ENCODE measurements at regions not wholly inside any gene's neighbourhood (a gene's known extent, or its start where the extent isn't known, plus 50 kb on each side); places are given as distances from the start of the nearest gene placed in this dataset.
A peak's percentile ranks its signal among the peaks of the same experiment; 100 is the strongest.

DNA sequence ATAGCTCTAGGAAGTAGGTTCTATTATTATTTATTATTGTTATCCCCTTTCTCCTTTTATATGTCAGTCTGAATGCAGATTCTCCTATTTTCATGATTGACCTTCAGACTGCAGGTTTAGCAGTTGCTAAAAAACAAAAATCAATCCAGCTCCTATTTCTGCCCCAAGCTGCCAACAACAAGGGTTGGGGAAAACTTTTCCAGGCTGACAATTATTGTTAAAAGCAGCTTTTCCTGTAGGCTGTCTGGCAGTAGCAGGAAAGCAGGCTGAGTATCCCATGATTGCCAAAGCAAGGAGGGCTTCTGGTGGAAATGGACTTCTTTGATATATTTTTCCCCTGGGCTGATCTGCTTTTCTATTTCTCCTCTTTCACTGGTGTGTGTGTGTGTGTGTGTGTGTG is 78.0 kb upstream of the CTLA4 start:
- H3K27ac ChIP-seq (ENCODE audit: insufficient read depth, low read length, poor library complexity, severe bottlenecking): no peak overlapping the region
- no peaks in the 10 kb centered on the region for H3K36me3 ChIP-seq (ENCODE audit: control insufficient read depth, insufficient read depth, low read length)
- no peaks in the 10 kb centered on the region for H3K27me3 Mint-ChIP-seq
- ATAC-seq (ENCODE audit: low read depth in 2 of 2) (no peak), DNase-seq (no peak)
- H3K4me3 Mint-ChIP-seq: no peak overlapping the region
- H3K27me3 ChIP-seq (ENCODE audit: control insufficient read depth, insufficient read depth, low read length): no peaks in the 10 kb centered on the region
- H3K9me3 Mint-ChIP-seq: no peaks in the 10 kb centered on the region
- H3K4me1 Mint-ChIP-seq: peaks cover 0 to 6% (median 3%) of the 10 kb centered on the region in 4 donors
- H3K27ac Mint-ChIP-seq: no peak overlapping the region
- H3K4me1 ChIP-seq (ENCODE audit: control insufficient read depth, insufficient read depth, low read length, poor library complexity, severe bottlenecking): no peaks in the 10 kb centered on the region
- H3K4me3 ChIP-seq (ENCODE audit: low read depth, low read length): no peak overlapping the region
- H3K9me3 ChIP-seq (ENCODE audit: control insufficient read depth in 2 of 2, low read length in 2 of 2): no peaks in the 10 kb centered on the region
- H3K36me3 Mint-ChIP-seq: no peaks in the 10 kb centered on the region

DNA sequence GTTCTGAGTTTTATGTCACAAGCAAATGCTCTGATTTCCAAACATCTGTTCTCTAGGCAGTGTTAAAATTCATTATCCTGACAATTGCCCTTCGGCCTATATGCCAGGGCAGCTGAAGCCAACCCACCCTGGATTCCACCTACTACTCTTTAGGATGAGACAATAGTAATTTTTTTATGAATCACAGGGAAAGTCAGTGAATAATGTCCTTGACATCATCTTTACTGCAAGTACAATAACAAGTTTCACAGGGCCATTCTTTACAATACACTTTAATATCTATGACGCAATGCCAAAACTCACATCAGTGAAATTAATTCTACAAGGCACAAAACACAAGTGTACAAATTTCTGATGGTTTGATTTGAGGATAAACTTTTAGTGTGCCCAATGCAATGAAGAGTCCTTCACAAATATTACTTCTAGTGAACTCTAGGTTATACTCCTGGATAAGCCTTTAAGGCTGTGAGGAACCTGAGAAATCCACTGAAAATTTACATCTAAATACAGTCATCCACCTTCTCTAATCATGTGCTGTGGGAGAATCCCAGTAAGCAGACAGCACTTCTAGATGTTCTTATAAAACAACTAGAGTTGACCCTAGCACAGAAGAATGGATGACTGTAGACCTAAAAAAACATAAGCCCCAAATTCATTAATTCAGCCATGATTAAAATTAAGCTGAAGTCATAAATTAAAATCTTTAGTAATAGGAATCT is 77.3 kb upstream of the CTLA4 start:
- peaks cover 0 to 12% (median 1%) of the 10 kb centered on the region in 4 donors for H3K4me1 Mint-ChIP-seq
- Histone ChIP-seq H3K4me3 (ENCODE audit: low read depth, low read length) (no peak overlapping the region), H3K36me3 (ENCODE audit: control insufficient read depth, insufficient read depth, low read length) (no peaks in the 10 kb centered on the region), H3K27ac (ENCODE audit: insufficient read depth, low read length, poor library complexity, severe bottlenecking) (no peak overlapping the region), H3K4me1 (ENCODE audit: control insufficient read depth, insufficient read depth, low read length, poor library complexity, severe bottlenecking) (no peaks in the 10 kb centered on the region), H3K9me3 (ENCODE audit: control insufficient read depth in 2 of 2, low read length in 2 of 2) (no peaks in the 10 kb centered on the region), H3K27me3 (ENCODE audit: control insufficient read depth, insufficient read depth, low read length) (no peaks in the 10 kb centered on the region)
- H3K27me3 Mint-ChIP-seq: no peaks in the 10 kb centered on the region
- no peak overlapping the region for H3K27ac Mint-ChIP-seq
- no peaks in the 10 kb centered on the region for H3K9me3 Mint-ChIP-seq
- no peak for DNase-seq
- no peaks in the 10 kb centered on the region for H3K36me3 Mint-ChIP-seq
- H3K4me3 Mint-ChIP-seq: no peak overlapping the region
- no peak for ATAC-seq (ENCODE audit: low read depth in 2 of 2)

GRCh38 chr2:203796248-203797010 is 71.1 kb upstream of the CTLA4 start:
- ATAC-seq (ENCODE audit: low read depth in 2 of 2) (no peak), DNase-seq (no peak)
- H3K27me3 Mint-ChIP-seq: no peaks in the 10 kb centered on the region
- Histone ChIP-seq H3K4me3 (ENCODE audit: low read depth, low read length) (no peak overlapping the region), H3K27ac (ENCODE audit: insufficient read depth, low read length, poor library complexity, severe bottlenecking) (no peak overlapping the region), H3K36me3 (ENCODE audit: control insufficient read depth, insufficient read depth, low read length) (no peaks in the 10 kb centered on the region), H3K4me1 (ENCODE audit: control insufficient read depth, insufficient read depth, low read length, poor library complexity, severe bottlenecking) (no peaks in the 10 kb centered on the region), H3K9me3 (ENCODE audit: control insufficient read depth in 2 of 2, low read length in 2 of 2) (peaks cover 0 to 3% of the 10 kb centered on the region in 2 experiments), H3K27me3 (ENCODE audit: control insufficient read depth, insufficient read depth, low read length) (no peaks in the 10 kb centered on the region)
- no peak overlapping the region for H3K4me3 Mint-ChIP-seq
- H3K27ac Mint-ChIP-seq: no peak overlapping the region
- H3K4me1 Mint-ChIP-seq: peaks cover 0 to 13% (median 11%) of the 10 kb centered on the region in 4 donors
- peaks cover 0 to 8% (median 2%) of the 10 kb centered on the region in 7 donors for H3K9me3 Mint-ChIP-seq
- peaks cover 8% of the 10 kb centered on the region for H3K36me3 Mint-ChIP-seq

DNA sequence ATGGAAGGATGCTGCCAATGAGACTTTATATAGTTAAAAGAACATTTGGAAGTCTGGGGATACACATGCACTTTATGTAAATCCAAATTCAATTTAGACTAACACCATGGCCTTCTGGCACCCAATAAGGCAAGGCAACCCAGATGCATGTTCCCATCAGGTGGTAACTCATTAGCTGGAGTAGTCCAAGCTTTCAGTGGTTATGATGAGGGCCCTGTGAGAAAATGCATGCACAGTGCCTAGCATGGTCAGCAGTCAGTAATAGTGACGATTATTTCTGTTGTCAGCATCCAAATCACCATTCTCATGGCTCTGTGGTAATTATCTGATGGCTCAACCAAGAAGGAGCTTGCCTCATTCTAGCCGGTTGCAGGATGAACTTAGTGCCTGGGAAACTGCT is 70.3 kb upstream of the CTLA4 start:
- H3K9me3 Mint-ChIP-seq: peaks cover 0 to 10% (median 2%) of the 10 kb centered on the region in 7 donors
- H3K4me1 ChIP-seq (ENCODE audit: control insufficient read depth, insufficient read depth, low read length, poor library complexity, severe bottlenecking): no peaks in the 10 kb centered on the region

DNA sequence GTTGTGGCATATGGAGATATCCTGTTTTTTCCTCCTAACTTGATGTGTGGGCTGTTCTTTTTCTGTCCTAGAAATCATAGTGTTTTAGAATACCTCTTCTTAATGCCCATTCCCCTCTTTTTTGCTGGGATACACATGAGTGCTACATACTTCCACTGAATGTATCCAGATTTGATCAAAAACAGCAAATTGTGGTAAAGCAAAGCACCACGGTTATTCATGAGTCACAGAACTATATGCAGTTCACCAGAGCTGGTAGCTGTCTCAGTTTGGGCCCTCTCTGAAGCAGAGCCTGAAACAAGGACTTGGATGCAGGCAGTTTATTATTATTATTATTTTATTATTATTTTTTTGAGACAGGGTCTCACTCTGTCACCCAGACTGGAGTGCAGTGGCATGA is 69.9 kb upstream of the CTLA4 start:
- H3K27me3 ChIP-seq (ENCODE audit: control insufficient read depth, insufficient read depth, low read length): no peaks in the 10 kb centered on the region
- H3K4me1 Mint-ChIP-seq: peaks cover 6 to 19% (median 13%) of the 10 kb centered on the region in 4 donors
- H3K4me3 ChIP-seq (ENCODE audit: low read depth, low read length): no peak overlapping the region
- H3K27ac Mint-ChIP-seq: no peak overlapping the region
- peaks cover 3% of the 10 kb centered on the region for H3K4me1 ChIP-seq (ENCODE audit: control insufficient read depth, insufficient read depth, low read length, poor library complexity, severe bottlenecking)
- H3K36me3 ChIP-seq (ENCODE audit: control insufficient read depth, insufficient read depth, low read length): no peaks in the 10 kb centered on the region
- H3K36me3 Mint-ChIP-seq: peaks cover 11% of the 10 kb centered on the region
- peaks cover 0 to 3% of the 10 kb centered on the region in 2 experiments for H3K9me3 ChIP-seq (ENCODE audit: control insufficient read depth in 2 of 2, low read length in 2 of 2)
- H3K27ac ChIP-seq (ENCODE audit: insufficient read depth, low read length, poor library complexity, severe bottlenecking): no peak overlapping the region
- DNase-seq (no peak), ATAC-seq (ENCODE audit: low read depth in 2 of 2) (no peak)
- H3K9me3 Mint-ChIP-seq: peaks cover 0 to 10% (median 2%) of the 10 kb centered on the region in 7 donors
- H3K27me3 Mint-ChIP-seq: no peaks in the 10 kb centered on the region
- no peak overlapping the region for H3K4me3 Mint-ChIP-seq

More for the DNA sequence above, 70.3 kb upstream of the CTLA4 start:
- no peak for DNase-seq
- H3K36me3 ChIP-seq (ENCODE audit: control insufficient read depth, insufficient read depth, low read length): no peaks in the 10 kb centered on the region
- no peak overlapping the region for H3K27ac ChIP-seq (ENCODE audit: insufficient read depth, low read length, poor library complexity, severe bottlenecking)
- H3K36me3 Mint-ChIP-seq: peaks cover 11% of the 10 kb centered on the region
- no peaks in the 10 kb centered on the region for H3K27me3 ChIP-seq (ENCODE audit: control insufficient read depth, insufficient read depth, low read length)
- no peak overlapping the region for H3K27ac Mint-ChIP-seq
- no peak overlapping the region for H3K4me3 Mint-ChIP-seq
- H3K27me3 Mint-ChIP-seq: no peaks in the 10 kb centered on the region
- H3K9me3 ChIP-seq (ENCODE audit: control insufficient read depth in 2 of 2, low read length in 2 of 2): peaks cover 0 to 3% of the 10 kb centered on the region in 2 experiments
- no peak for ATAC-seq (ENCODE audit: low read depth in 2 of 2)
- H3K4me3 ChIP-seq (ENCODE audit: low read depth, low read length): no peak overlapping the region
- H3K4me1 Mint-ChIP-seq: peaks cover 2 to 15% (median 12%) of the 10 kb centered on the region in 4 donors

- no peak for ATAC-seq (ENCODE audit: low read depth in 2 of 2)
- Mint-ChIP-seq H3K27ac (no peak overlapping the region), H3K4me3 (no peak overlapping the region), H3K36me3 (peaks cover 11% of the 10 kb centered on the region), H3K4me1 (peaks cover 14 to 27% (median 19%) of the 10 kb centered on the region in 4 donors), H3K9me3 (peaks cover 0 to 10% (median 2%) of the 10 kb centered on the region in 7 donors), H3K27me3 (no peaks in the 10 kb centered on the region)
- no peaks in the 10 kb centered on the region for H3K27me3 ChIP-seq (ENCODE audit: control insufficient read depth, insufficient read depth, low read length)
- peaks cover 0 to 3% of the 10 kb centered on the region in 2 experiments for H3K9me3 ChIP-seq (ENCODE audit: control insufficient read depth in 2 of 2, low read length in 2 of 2)
- H3K4me1 ChIP-seq (ENCODE audit: control insufficient read depth, insufficient read depth, low read length, poor library complexity, severe bottlenecking): peaks cover 10% of the 10 kb centered on the region
- DNase-seq: no peak
- H3K27ac ChIP-seq (ENCODE audit: insufficient read depth, low read length, poor library complexity, severe bottlenecking): no peak overlapping the region
- H3K36me3 ChIP-seq (ENCODE audit: control insufficient read depth, insufficient read depth, low read length): no peaks in the 10 kb centered on the region
- H3K4me3 ChIP-seq (ENCODE audit: low read depth, low read length): no peak overlapping the region
Observed at GRCh38 chr2:203798296-203799087, 69.1 kb upstream of the CTLA4 start.

DNA sequence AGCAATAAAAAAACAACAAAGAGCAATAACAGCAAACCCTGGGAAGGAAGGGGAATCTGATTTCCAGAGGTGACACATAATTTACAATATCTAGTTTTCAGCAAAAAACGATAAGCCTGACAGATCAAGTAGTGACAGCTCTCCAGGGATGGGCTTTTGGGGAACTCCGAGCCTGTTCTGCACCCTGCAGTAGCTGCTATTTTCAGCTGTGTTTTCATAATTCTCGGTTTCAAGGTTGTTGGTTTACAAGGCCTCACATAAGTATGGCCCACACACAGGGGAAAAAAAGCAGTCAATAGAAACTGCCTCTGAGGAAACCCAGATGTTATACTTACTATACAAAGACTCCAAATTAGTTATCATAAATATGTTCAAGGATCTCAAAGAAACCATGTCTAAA is 67.7 kb upstream of the CTLA4 start:
- H3K27me3 ChIP-seq (ENCODE audit: control insufficient read depth, insufficient read depth, low read length): no peaks in the 10 kb centered on the region
- Mint-ChIP-seq H3K27me3 (no peaks in the 10 kb centered on the region), H3K9me3 (peaks cover 0 to 10% (median 2%) of the 10 kb centered on the region in 7 donors), H3K4me3 (no peak overlapping the region), H3K36me3 (peaks cover 11% of the 10 kb centered on the region), H3K27ac (peak overlapping the region in 2 of 3 donors; percentile 15 to 57), H3K4me1 (peaks cover 27 to 41% (median 32%) of the 10 kb centered on the region in 4 donors)
- H3K4me1 ChIP-seq (ENCODE audit: control insufficient read depth, insufficient read depth, low read length, poor library complexity, severe bottlenecking): peaks cover 25% of the 10 kb centered on the region
- no peaks in the 10 kb centered on the region for H3K36me3 ChIP-seq (ENCODE audit: control insufficient read depth, insufficient read depth, low read length)
- no peak overlapping the region for H3K4me3 ChIP-seq (ENCODE audit: low read depth, low read length)
- ATAC-seq (ENCODE audit: low read depth in 2 of 2) (no peak), DNase-seq (no peak)
- no peak overlapping the region for H3K27ac ChIP-seq (ENCODE audit: insufficient read depth, low read length, poor library complexity, severe bottlenecking)
- H3K9me3 ChIP-seq (ENCODE audit: control insufficient read depth in 2 of 2, low read length in 2 of 2): peaks cover 0 to 3% of the 10 kb centered on the region in 2 experiments
